Gastrocnemius medialis (tissue), 4 donors: ENCODE measurements at regions not wholly inside any gene's neighbourhood (a gene's known extent, or its start where the extent isn't known, plus 50 kb on each side); places are given as distances from the start of the nearest gene placed in this dataset.

Experiments used
- ATAC-seq, 2 donors: fragments of 150-250 bp; one replicate each; pipeline ENCODE4 v1.9.1; 2016
- DNase-seq, 2 donors: peaks; one replicate each; pipeline ENCODE4 v3.0.0-alpha.2; 2019
- H3K27ac ChIP-seq, 4 donors: fragments of 200-600 bp; sonication (generic); 1 replicate in 1 of 4; 2 replicates in 3 of 4; pipeline ENCODE4 v1.5.1; 2016 to 2018; ENCODE audit warnings: mild to moderate bottlenecking in 2 of 4, moderate library complexity in 1 of 4
- H3K27me3 ChIP-seq, 3 donors: fragments of 200-600 bp; sonication (generic) in 2 of 3; 1 replicate in 1 of 3; 2 replicates in 2 of 3; pipeline versions ENCODE4 v1.5.1 to v1.6.0; 2016 to 2019; ENCODE audit warnings: mild to moderate bottlenecking in 1 of 3, moderate library complexity in 1 of 3
- H3K36me3 ChIP-seq, 2 donors: fragments of 200-600 bp; sonication (generic) in 1 of 2; one replicate each; pipeline ENCODE4 v1.5.1; 2017 to 2018
- H3K4me1 ChIP-seq, 2 donors: fragments of 200-600 bp; sonication (generic) in 1 of 2; one replicate each; pipeline ENCODE4 v1.5.1; 2016 to 2017; ENCODE audit warnings: mild to moderate bottlenecking in 2 of 2
- H3K4me3 ChIP-seq, 4 donors: fragments of 200-600 bp; sonication (generic) in 3 of 4; 1 replicate in 1 of 4; 2 replicates in 3 of 4; pipeline ENCODE4 v1.5.1; 2016 to 2019; ENCODE audit warnings: mild to moderate bottlenecking in 2 of 4
- H3K9me3 ChIP-seq, 3 donors: fragments of 200-600 bp; sonication (generic) in 2 of 3; 1 replicate in 1 of 3; 2 replicates in 2 of 3; pipeline ENCODE4 v1.5.1; 2016 to 2019
- POLR2A ChIP-seq, 2 donors: fragments of 450-650 bp; IDR thresholded peaks; one replicate each; pipeline ENCODE4 v1.6.1; 2017; ENCODE audit warnings: antibody characterized with exemption in 2 of 2, mild to moderate bottlenecking in 2 of 2, moderate library complexity in 2 of 2
- in situ Hi-C, 4 donors: fragments of 200-750 bp; cut with MboI; loops; one replicate each; pipeline versions ENCODE4 v1.15.0 to v1.8.0; 2017; ENCODE audit warnings: low sequenced_read_pairs in 4 of 4
- intact Hi-C: fragments of 100-400 bp; cut with DNase I; formaldehyde crosslinking; loops from one replicate; pipeline ENCODE4 v1.15.1; 2023; ENCODE audit warnings: low total_unique reads
- TF ChIP-seq, protein P1 (sequence below), 5 experiments: fragments of 450-650 bp in 3 of 5; fragments of 200-600 bp in 2 of 5; sonication (generic) in 2 of 5; IDR thresholded peaks in 4 of 5; conservative IDR thresholded peaks in 1 of 5; 1 replicate in 4 of 5; 2 replicates in 1 of 5; pipeline ENCODE4 v1.5.1; 2016 to 2019; ENCODE audit warnings: antibody characterized with exemption in 5 of 5, mild to moderate bottlenecking in 3 of 5, moderate library complexity in 3 of 5

DNA sequence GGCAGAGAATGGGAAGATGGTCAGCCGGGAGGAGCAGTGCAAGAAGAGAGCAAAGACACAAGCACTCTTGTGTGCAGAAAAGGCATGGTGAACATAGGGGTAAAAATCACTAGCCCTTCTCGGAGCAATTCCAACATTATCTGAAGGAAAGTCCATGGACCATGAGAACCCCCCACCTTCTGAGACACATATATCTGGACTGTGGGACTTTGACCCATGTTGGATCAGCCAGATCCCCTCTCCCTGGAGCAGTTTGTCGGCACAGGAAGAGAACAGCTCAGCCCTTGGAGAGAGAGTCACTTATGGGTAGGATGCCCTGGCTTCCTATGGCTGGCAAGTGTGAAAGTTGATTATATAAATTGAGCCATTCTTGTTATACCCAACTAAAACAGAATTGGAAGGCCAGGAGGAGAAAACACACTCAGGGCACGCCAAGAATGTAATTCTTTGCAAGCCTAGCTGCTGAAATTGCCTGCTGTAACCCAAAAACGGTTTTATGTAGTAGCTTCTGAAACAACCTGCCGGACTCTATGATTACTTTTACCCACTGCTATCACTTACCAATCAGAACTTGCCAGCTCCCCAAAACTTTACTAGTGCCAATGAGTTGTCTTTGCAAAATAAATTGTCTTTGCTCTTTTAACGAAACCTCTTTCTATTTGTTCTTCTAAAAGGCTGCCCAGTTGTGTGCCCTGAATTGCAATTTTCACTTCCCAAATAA, 62.8 kb upstream of the ZNF599 start:
- TF ChIP-seq, protein P1, sequence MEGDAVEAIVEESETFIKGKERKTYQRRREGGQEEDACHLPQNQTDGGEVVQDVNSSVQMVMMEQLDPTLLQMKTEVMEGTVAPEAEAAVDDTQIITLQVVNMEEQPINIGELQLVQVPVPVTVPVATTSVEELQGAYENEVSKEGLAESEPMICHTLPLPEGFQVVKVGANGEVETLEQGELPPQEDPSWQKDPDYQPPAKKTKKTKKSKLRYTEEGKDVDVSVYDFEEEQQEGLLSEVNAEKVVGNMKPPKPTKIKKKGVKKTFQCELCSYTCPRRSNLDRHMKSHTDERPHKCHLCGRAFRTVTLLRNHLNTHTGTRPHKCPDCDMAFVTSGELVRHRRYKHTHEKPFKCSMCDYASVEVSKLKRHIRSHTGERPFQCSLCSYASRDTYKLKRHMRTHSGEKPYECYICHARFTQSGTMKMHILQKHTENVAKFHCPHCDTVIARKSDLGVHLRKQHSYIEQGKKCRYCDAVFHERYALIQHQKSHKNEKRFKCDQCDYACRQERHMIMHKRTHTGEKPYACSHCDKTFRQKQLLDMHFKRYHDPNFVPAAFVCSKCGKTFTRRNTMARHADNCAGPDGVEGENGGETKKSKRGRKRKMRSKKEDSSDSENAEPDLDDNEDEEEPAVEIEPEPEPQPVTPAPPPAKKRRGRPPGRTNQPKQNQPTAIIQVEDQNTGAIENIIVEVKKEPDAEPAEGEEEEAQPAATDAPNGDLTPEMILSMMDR (IDR thresholded peaks at IDR 0.05 in 4 of 5, conservative IDR thresholded peaks at IDR 0.05 in 1 of 5), result no peak
- no peak for TF ChIP-seq POLR2A (IDR thresholded peaks at IDR 0.05)
- in situ Hi-C loops, result no loop called here
- Histone ChIP-seq H3K4me1 (no peaks in the 10 kb centered on the region), H3K27ac (no peak overlapping the region), H3K27me3 (peaks cover 0 to 14% (median 0%) of the 10 kb centered on the region in 3 donors), H3K9me3 (no peaks in the 10 kb centered on the region), H3K36me3 (no peaks in the 10 kb centered on the region), H3K4me3 (no peak overlapping the region)
- intact Hi-C loops, result no loop called here
- DNase-seq (no peak), ATAC-seq (no peak)

DNA sequence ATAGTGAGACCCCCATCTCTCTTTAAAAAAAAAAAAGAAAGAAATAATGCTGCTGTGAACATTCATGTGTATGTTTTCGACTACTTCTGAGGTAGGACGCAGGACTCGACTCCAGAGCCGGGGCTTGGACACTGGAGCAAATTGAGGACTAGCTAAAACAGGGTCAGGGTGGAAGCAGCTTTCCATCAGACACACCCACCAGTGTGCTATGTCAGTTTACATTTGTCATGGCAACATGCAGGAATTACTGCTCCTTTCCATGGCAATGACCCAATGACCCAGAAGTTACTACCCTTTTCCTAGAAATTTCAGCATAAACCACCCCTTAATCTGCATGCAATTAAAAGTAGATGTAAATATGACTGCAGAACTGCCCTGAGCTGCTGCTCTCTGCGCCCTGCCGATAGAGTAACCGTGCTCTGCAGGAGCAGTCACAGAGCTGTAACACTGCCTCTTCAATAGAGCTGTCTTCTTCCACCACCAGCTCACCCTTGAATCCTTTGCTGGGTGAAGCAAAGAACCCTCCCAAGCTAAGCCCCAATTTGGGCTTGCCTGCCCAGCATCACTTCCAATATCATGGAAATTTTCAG, 61.6 kb upstream of the ZNF599 start:
- no peak overlapping the region for H3K4me3 ChIP-seq
- TF ChIP-seq, protein P1 (IDR thresholded peaks at IDR 0.05 in 4 of 5, conservative IDR thresholded peaks at IDR 0.05 in 1 of 5), result no peak
- no peak for TF ChIP-seq POLR2A (IDR thresholded peaks at IDR 0.05)
- no peaks in the 10 kb centered on the region for H3K9me3 ChIP-seq
- no peak for ATAC-seq
- no peaks in the 10 kb centered on the region for H3K4me1 ChIP-seq
- DNase-seq, result no peak
- intact Hi-C loops, result no loop called here
- H3K27me3 ChIP-seq, result peaks cover 0 to 14% (median 0%) of the 10 kb centered on the region in 3 donors
- H3K27ac ChIP-seq, result no peak overlapping the region
- in situ Hi-C loops, result no loop called here
- H3K36me3 ChIP-seq, result no peaks in the 10 kb centered on the region

DNA sequence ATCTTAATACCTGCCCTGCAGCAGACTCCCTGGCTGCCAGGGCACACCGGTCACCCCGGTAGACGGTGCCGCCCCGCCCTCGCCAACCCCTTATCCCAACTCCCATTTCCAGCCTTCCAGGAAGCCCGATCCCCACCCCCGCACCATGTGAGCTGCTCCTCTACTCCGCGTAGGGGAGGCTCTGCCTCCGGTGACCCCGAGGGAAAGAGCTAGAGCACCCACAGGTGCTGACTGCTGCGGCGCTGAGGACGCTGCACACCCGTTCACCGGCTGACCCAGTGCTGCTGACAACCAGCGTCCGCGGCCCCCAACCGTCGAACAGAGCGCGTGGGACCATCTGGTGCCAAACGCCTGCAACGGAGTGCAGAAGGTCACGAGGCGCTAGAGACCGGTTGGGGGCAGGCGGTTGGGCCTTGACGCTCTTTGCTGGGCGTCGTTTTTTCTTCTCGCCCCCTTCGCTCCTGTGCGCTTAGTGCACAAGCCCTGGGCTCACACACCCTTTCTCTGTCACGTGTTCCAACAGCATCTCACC, 59.6 kb upstream of the ZNF599 start:
- Histone ChIP-seq H3K36me3 (no peaks in the 10 kb centered on the region), H3K4me1 (no peaks in the 10 kb centered on the region), H3K27ac (no peak overlapping the region), H3K4me3 (no peak overlapping the region), H3K9me3 (no peaks in the 10 kb centered on the region), H3K27me3 (no peaks in the 10 kb centered on the region)
- ATAC-seq (no peak), DNase-seq (no peak)
- in situ Hi-C loops, result no loop called here
- no peak for TF ChIP-seq POLR2A (IDR thresholded peaks at IDR 0.05)
- TF ChIP-seq, protein P1 (IDR thresholded peaks at IDR 0.05 in 4 of 5, conservative IDR thresholded peaks at IDR 0.05 in 1 of 5), result no peak
- intact Hi-C loops, result no loop called here

DNA sequence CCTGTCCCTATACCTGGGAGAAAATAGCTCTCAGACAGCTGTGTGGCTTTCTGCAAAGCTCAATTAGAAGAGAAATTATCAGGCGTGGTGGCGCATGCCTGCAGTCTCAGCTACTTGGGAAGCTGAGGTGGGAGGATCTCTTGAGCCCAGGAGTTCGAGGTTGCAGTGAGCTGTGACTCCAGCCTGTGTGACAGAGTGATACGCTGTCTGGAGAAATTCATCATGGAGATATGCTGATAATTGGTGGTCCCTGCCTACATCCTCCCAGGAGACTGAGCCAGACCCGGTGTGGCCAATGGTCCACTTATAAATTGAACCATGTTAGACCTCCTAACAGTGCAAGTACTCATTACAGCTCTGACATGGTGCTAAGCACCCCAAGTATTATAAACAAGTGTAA, 58.7 kb upstream of the ZNF599 start:
- no peak for ATAC-seq
- in situ Hi-C loops, result no loop called here
- Histone ChIP-seq H3K27me3 (no peaks in the 10 kb centered on the region), H3K4me3 (no peak overlapping the region), H3K36me3 (no peaks in the 10 kb centered on the region), H3K4me1 (no peaks in the 10 kb centered on the region), H3K9me3 (no peaks in the 10 kb centered on the region), H3K27ac (no peak overlapping the region)
- intact Hi-C loops, result no loop called here
- no peak for TF ChIP-seq POLR2A (IDR thresholded peaks at IDR 0.05)
- TF ChIP-seq, protein P1 (IDR thresholded peaks at IDR 0.05 in 4 of 5, conservative IDR thresholded peaks at IDR 0.05 in 1 of 5), result no peak
- no peak for DNase-seq
